H9 (cell line): ENCODE measurements at regions not wholly inside any gene's neighbourhood (a gene's known extent, or its start where the extent isn't known, plus 50 kb on each side); places are given as distances from the start of the nearest gene placed in this dataset.

Experiments used
- DNase-seq: peaks from one replicate; pipeline ENCODE4 v3.0.0-alpha.2; 2017
- H2AFZ ChIP-seq: one replicate; pipeline ENCODE4 v1.6.1; 2013; ENCODE audit warnings: mild to moderate bottlenecking, low read length, control low read depth, moderate library complexity
- H2AK5ac ChIP-seq: 2 replicates; pipeline ENCODE4 v1.6.1; 2013; ENCODE audit warnings: low read length, control low read depth, mixed read lengths; ENCODE audit not compliant: insufficient read length
- H2BK120ac ChIP-seq: one replicate; pipeline ENCODE4 v1.6.1; 2013; ENCODE audit warnings: low read depth, mild to moderate bottlenecking, low read length, control low read depth, inconsistent platforms; ENCODE audit not compliant: poor library complexity, severe bottlenecking
- H2BK12ac ChIP-seq: 2 replicates; pipeline ENCODE4 v1.6.1; 2013; ENCODE audit warnings: low read length, control low read depth, mixed read lengths, low read depth; ENCODE audit not compliant: insufficient read length
- H2BK15ac ChIP-seq: 2 replicates; pipeline ENCODE4 v1.6.1; 2013; ENCODE audit warnings: low read depth, low read length, control low read depth
- H2BK20ac ChIP-seq: one replicate; pipeline ENCODE4 v1.6.1; 2013; ENCODE audit warnings: low read depth, mild to moderate bottlenecking, low read length, control low read depth, inconsistent platforms; ENCODE audit not compliant: poor library complexity, severe bottlenecking
- H2BK5ac ChIP-seq: 2 replicates; pipeline ENCODE4 v1.6.1; 2013; ENCODE audit warnings: low read length, control low read depth, mixed read lengths; ENCODE audit not compliant: insufficient read length
- H3K14ac ChIP-seq: 2 replicates; pipeline ENCODE4 v1.6.1; 2013; ENCODE audit warnings: low read length, control low read depth; ENCODE audit not compliant: insufficient read depth
- H3K18ac ChIP-seq: 2 replicates; pipeline ENCODE4 v1.6.1; 2013; ENCODE audit warnings: low read depth, mild to moderate bottlenecking, mixed read lengths, low read length, control low read depth; ENCODE audit not compliant: insufficient read length
- H3K23ac ChIP-seq: 2 replicates; pipeline ENCODE4 v1.6.1; 2013; ENCODE audit warnings: low read length, control low read depth, mixed read lengths, low read depth; ENCODE audit not compliant: insufficient read length
- H3K23me2 ChIP-seq: 2 replicates; pipeline ENCODE4 v1.6.1; 2013; ENCODE audit warnings: low read depth, mild to moderate bottlenecking, mixed read lengths, low read length, control low read depth; ENCODE audit not compliant: insufficient read length, poor library complexity, severe bottlenecking
- H3K27ac ChIP-seq: 2 replicates; pipeline ENCODE4 v1.5.1; 2013; ENCODE audit warnings: low read length, control low read depth, mixed read lengths, low read depth; ENCODE audit not compliant: insufficient read length
- H3K27me3 ChIP-seq: 2 replicates; pipeline ENCODE4 v1.6.1; 2013; ENCODE audit warnings: low read length, control low read depth, inconsistent platforms; ENCODE audit not compliant: insufficient read depth
- H3K4ac ChIP-seq: 2 replicates; pipeline ENCODE4 v1.6.1; 2013; ENCODE audit warnings: low read depth, mild to moderate bottlenecking, control low read depth, inconsistent platforms, low read length, moderate library complexity
- H3K4me1 ChIP-seq: 2 replicates; pipeline ENCODE4 v1.6.1; 2013; ENCODE audit warnings: low read length, control low read depth, inconsistent platforms; ENCODE audit not compliant: insufficient read depth
- H3K4me2 ChIP-seq: 2 replicates; pipeline ENCODE4 v1.6.1; 2013; ENCODE audit warnings: low read length, control low read depth, mixed read lengths; ENCODE audit not compliant: insufficient read length, insufficient read depth
- H3K56ac ChIP-seq: 2 replicates; pipeline ENCODE4 v1.6.1; 2013; ENCODE audit warnings: low read depth, mild to moderate bottlenecking, mixed read lengths, low read length, control low read depth; ENCODE audit not compliant: insufficient read length
- H3K79me1 ChIP-seq: 2 replicates; pipeline ENCODE4 v1.6.1; 2013; ENCODE audit warnings: low read depth, mild to moderate bottlenecking, moderate library complexity, low read length, control low read depth, inconsistent platforms; ENCODE audit not compliant: insufficient read depth, poor library complexity, severe bottlenecking
- H3K79me2 ChIP-seq: 2 replicates; pipeline ENCODE4 v1.6.1; 2013; ENCODE audit warnings: low read length, control low read depth, inconsistent platforms; ENCODE audit not compliant: insufficient read depth
- H3K9ac ChIP-seq: 2 replicates; pipeline ENCODE4 v1.6.1; 2013; ENCODE audit warnings: low read length, control low read depth, mixed read lengths; ENCODE audit not compliant: insufficient read length; ENCODE audit errors: extremely low read depth
- H3K9me3 ChIP-seq: one replicate; pipeline ENCODE4 v1.6.1; 2013; ENCODE audit warnings: low read depth, low read length, inconsistent platforms; ENCODE audit not compliant: control insufficient read depth
- H3T11ph ChIP-seq: one replicate; pipeline ENCODE4 v1.6.1; 2013; ENCODE audit warnings: mild to moderate bottlenecking, low read length, control low read depth, inconsistent platforms
- H4K20me1 ChIP-seq: one replicate; pipeline ENCODE4 v1.6.1; 2013; ENCODE audit not compliant: control insufficient read depth, insufficient read length, insufficient read depth
- H4K5ac ChIP-seq: 2 replicates; pipeline ENCODE4 v1.6.1; 2013; ENCODE audit warnings: low read depth, mild to moderate bottlenecking, mixed read lengths, low read length, control low read depth; ENCODE audit not compliant: insufficient read length
- H4K8ac ChIP-seq: replicated peaks from 2 replicates; pipeline ENCODE4 v1.6.1; 2013; ENCODE audit warnings: low read length, control low read depth, mixed read lengths, low read depth; ENCODE audit not compliant: insufficient read length
- H4K91ac ChIP-seq: 2 replicates; pipeline ENCODE4 v1.6.1; 2013; ENCODE audit warnings: low read depth, mild to moderate bottlenecking, moderate library complexity, mixed read lengths, low read length, control low read depth; ENCODE audit not compliant: insufficient read length
- H3K27ac Mint-ChIP-seq, 3 experiments: 2 replicates in 2 of 3; 3 replicates in 1 of 3; pipeline ENCODE4 v1.8.0; 2020 to 2021; ENCODE audit warnings: mixed read lengths in 3 of 3, mild to moderate bottlenecking in 1 of 3, moderate library complexity in 1 of 3
- H3K27me3 Mint-ChIP-seq: 2 replicates; pipeline ENCODE4 v1.8.0; 2021; ENCODE audit warnings: low read depth, mild to moderate bottlenecking, moderate library complexity, mixed read lengths
- H3K36me3 Mint-ChIP-seq, 3 experiments: 2 replicates in 2 of 3; 3 replicates in 1 of 3; pipeline ENCODE4 v1.8.0; 2020 to 2021; ENCODE audit warnings: low read depth in 3 of 3, mixed read lengths in 3 of 3; ENCODE audit not compliant: insufficient read depth in 1 of 3
- H3K4me1 Mint-ChIP-seq, 2 experiments: 2 replicates each; pipeline ENCODE4 v1.8.0; 2020; ENCODE audit warnings: mixed read lengths in 2 of 2
- H3K4me3 Mint-ChIP-seq, 2 experiments: 2 replicates in 1 of 2; 3 replicates in 1 of 2; pipeline ENCODE4 v1.8.0; 2020 to 2021; ENCODE audit warnings: mild to moderate bottlenecking in 2 of 2, mixed read lengths in 2 of 2, moderate library complexity in 1 of 2
- H3K9me3 Mint-ChIP-seq, 2 experiments: 2 replicates in 1 of 2; 3 replicates in 1 of 2; pipeline ENCODE4 v1.8.0; 2020; ENCODE audit warnings: mild to moderate bottlenecking in 2 of 2, mixed read lengths in 2 of 2, moderate library complexity in 1 of 2
- WGBS: extraction: QIAGEN DNeasy Blood & Tissue Kit; methylation state at CpG from one replicate; pipeline ENCODE4 v1.1.7; 2013; ENCODE audit warnings: missing lambda C conversion rate, low lambda C conversion rate, mixed read lengths; ENCODE audit not compliant: insufficient read length; ENCODE audit errors: extremely low coverage; 5-methylcytosine and 5-hydroxymethylcytosine counted together
- TF ChIP-seq, protein P1 (sequence below): fragments of 200-600 bp; sonication (generic); conservative IDR thresholded peaks from 3 replicates; pipeline ENCODE4 v1.8.0; 2021; ENCODE audit warnings: antibody characterized with exemption, mild to moderate bottlenecking

DNA sequence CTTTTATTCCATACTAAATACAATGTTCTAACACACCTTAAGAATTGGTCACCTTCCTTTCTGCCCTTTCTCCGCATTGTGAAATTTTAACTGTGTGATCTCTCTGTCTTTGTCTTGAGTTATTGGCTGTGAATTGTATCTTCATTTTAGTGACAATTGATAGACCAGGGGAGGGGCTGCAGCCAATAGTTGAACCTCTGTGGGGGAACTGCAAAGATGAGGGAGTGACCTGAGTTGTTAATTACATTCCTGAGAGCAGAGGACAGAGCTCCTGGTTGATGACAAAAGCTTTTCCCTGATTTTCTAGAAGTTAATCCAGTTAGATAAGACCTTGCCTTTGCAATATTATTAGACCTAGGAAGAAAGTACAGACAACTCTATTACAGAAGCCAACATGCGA lies 1535.7 kb downstream of the BRINP3 start:
- Mint-ChIP-seq H3K27ac (peak overlapping the region in 1 of 3 experiments; percentile 54; a peak in 3 of 7 replicates), H3K27me3 (no peaks in the 10 kb centered on the region), H3K4me1 (peaks cover 6 to 7% of the 10 kb centered on the region in 2 experiments), H3K4me3 (no peak overlapping the region), H3K36me3 (no peaks in the 10 kb centered on the region), H3K9me3 (no peaks in the 10 kb centered on the region)
- TF ChIP-seq, protein P1, sequence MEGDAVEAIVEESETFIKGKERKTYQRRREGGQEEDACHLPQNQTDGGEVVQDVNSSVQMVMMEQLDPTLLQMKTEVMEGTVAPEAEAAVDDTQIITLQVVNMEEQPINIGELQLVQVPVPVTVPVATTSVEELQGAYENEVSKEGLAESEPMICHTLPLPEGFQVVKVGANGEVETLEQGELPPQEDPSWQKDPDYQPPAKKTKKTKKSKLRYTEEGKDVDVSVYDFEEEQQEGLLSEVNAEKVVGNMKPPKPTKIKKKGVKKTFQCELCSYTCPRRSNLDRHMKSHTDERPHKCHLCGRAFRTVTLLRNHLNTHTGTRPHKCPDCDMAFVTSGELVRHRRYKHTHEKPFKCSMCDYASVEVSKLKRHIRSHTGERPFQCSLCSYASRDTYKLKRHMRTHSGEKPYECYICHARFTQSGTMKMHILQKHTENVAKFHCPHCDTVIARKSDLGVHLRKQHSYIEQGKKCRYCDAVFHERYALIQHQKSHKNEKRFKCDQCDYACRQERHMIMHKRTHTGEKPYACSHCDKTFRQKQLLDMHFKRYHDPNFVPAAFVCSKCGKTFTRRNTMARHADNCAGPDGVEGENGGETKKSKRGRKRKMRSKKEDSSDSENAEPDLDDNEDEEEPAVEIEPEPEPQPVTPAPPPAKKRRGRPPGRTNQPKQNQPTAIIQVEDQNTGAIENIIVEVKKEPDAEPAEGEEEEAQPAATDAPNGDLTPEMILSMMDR: no peak
- Histone ChIP-seq H3K27ac (no peak overlapping the region), H2BK12ac (no peak overlapping the region), H3K18ac (no peak overlapping the region), H3K23me2 (no peaks in the 10 kb centered on the region), H3K4me1 (0 out of 2 replicates have a peak, but pooled peaks cover 1% of the 10 kb centered on the region), H3K79me1 (no peaks in the 10 kb centered on the region), H2AK5ac (no peak overlapping the region), H3K56ac (no peak overlapping the region), H4K8ac (no peak overlapping the region), H3K79me2 (no peaks in the 10 kb centered on the region), H3K14ac (no peak overlapping the region), H3T11ph (no peak overlapping the region), H3K27me3 (no peaks in the 10 kb centered on the region), H4K5ac (no peak overlapping the region), H4K20me1 (no peaks in the 10 kb centered on the region), H2BK20ac (no peak overlapping the region), H2BK120ac (no peak overlapping the region), H3K23ac (no peak overlapping the region), H2BK15ac (no peak overlapping the region), H3K4me2 (no peak overlapping the region), H2BK5ac (no peak overlapping the region), H3K4ac (no peak overlapping the region), H3K9ac (no peak overlapping the region), H3K9me3 (no peaks in the 10 kb centered on the region), H4K91ac (no peak overlapping the region), H2AFZ (peak overlapping the region; percentile 56)
- WGBS: no CpG with 5 or more reads among the region's 2 CpGs
- DNase-seq: no peak
